NCI-H460 (cell line): ENCODE measurements at regions not wholly inside any gene's neighbourhood (a gene's known extent, or its start where the extent isn't known, plus 50 kb on each side); places are given as distances from the start of the nearest gene placed in this dataset.

Experiments used
- DNase-seq: peaks from one replicate; pipeline ENCODE4 v3.0.0-alpha.2; 2016; ENCODE audit warnings: low read depth; ENCODE audit errors: extremely low read depth

DNA sequence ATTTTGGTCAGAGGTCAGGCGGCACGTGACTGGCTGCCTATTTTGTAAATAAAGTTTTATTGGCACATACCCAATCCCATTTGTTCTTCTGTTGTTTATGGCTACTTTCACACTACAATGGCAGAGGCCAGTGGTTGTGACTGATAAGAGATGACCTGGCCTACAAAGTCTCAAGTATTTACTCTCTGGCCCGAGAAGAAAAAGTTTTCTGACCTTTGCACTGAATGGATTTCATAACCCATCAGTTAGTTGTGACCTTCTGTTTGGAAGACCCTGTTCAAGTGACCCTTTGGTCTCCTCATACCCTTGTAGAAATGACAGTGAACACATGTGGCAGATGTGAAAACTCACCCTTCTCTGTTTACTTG lies 121.4 kb upstream of the MGAT5 start:
- DNase-seq = no peak

GRCh38 chr2:134133622-134134312 lies 120.1 kb upstream of the MGAT5 start:
- DNase-seq = no peak

DNA sequence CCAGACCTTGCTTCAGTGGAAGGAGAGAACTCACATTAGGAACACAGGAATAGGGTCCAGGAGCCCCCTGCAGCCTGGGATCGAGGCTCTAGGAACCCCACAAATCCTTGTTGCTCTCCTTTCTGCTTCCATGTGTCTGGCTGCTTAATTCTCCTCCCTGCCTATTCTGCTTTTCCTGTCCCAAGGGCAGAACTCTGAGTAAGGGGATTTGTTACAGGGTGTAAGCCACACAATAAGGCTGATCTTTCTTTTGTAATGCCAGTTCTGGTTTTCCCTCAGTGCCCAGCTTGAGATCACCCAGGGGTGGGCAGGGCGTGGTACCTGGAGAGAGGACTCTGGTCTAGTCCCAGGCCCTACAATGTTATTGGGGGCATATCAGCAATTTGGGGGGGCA lies 119.6 kb upstream of the MGAT5 start:
- DNase-seq = no peak

GRCh38 chr2:134134827-134135226 lies 119.0 kb upstream of the MGAT5 start:
- DNase-seq = no peak

- no peak for DNase-seq
These were observed 118.1 kb upstream of the MGAT5 start for GRCh38 chr2:134135793-134136192.

DNA sequence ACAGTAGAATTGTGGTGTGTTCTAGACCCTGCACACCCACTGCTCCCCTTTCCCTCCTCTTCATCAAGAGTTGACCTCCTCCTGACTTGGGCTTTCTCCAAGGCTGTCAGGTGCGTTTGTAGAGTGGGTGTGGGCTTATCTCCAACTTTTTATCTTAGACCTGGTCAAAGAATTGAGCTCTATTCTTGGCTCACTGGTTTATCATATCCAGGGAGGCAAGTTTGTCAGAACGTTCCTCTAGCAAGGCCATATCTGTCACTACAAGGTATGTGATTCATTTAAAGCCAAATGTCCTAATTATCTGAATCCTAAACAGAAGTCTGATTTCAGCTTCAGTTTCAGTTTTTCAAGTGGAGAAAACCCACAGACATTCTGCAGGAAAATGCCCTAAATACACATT lies 117.1 kb upstream of the MGAT5 start:
- no peak for DNase-seq

GRCh38 chr2:134137182-134137611 lies 116.7 kb upstream of the MGAT5 start:
- DNase-seq = no peak

GRCh38 chr2:134138115-134138514 lies 115.8 kb upstream of the MGAT5 start:
- no peak for DNase-seq

DNA sequence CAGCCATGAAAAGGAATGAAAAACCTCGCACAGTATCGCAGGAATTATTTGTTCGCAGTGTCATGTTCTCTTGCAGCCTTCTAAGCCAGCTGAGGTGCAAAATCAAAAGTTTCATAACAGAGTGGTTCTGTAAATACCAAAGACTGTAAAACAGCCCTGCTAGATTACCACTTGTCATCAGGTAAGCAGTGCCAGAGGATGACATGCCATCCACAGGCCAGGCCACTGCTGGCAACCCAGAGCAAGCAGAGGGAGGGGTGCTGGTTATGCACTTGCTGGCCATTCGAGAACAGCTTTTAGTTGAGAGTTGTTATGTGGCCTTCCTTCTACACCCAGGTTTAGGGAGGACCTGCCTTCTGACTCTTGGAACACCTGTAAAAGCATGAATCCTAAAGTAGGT lies 114.3 kb upstream of the MGAT5 start:
- no peak for DNase-seq

DNA sequence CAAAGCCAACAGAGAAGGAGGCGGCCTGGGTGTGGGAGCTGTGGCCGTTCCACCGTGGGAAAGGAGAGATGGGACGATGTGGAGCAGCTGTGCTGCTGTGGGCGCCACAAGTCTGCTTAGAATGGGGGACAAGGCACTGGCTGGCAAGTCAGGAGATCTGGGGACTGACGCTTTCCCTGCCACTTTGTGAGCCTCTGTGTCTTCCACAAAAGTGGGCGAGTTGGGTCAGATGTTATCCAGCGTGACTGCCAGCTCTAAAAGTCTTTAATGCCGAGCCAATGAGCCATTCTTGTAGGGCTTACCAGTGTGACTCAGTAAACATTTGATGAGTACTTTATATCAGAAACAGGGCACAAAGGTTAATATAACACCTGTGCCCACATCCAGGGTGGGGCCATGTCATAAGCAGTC lies 113.6 kb upstream of the MGAT5 start:
- no peak for DNase-seq

DNA sequence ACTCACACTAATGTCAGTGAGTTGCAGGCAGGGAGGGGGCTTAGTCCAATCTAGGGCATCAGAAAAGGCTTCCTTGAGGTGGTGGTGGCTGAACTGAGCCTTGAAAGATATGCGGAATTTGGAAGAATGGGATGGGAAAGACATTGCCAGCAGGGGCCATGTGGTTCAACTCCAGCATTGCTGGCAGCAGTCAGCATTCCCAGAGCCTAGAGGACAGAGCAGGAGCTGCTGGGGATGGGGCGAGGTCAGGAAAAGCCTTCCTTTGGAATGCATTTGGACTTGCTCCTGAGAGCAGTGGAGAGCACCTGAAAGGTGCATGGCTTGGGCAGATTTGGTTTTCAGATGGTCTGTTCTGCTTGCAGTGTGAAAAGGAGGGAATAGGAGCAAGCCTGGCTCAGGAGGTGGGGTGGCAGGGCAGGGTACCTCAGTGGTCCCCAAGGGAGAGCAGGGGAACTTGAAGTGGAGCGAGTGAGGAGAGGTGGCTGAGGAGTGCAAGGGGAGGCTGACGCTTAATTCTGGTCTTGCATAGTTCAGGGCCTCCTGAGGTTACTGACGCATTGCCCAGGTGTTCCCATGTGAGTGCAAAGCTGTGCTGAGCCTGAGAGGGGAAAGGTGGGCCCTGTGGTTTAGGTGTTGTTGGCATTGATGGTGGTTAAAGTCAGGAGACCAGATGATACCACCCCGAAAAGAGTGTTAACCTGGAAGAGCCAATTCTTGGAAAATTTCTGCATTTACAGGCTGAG lies 112.1 kb upstream of the MGAT5 start:
- DNase-seq = no peak

DNA sequence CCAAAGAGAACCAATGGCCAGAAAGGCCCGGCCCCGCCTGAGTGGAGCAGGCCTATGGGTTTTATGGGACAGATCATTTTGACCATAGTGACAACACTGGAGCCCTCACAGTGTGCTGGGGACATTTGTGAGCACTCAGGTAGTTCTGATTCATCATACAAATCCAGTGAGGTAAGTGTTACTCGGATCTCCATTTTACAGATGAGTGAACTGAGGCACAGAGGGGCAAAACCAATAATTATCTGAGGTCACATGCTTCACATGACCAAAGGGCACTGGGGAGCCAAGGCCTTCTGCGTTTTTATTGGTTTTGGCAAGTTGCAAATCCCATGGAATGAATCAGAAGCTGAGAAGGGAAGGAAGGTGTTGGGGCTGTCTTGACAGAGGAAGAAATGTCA lies 111.5 kb upstream of the MGAT5 start:
- DNase-seq = no peak

GRCh38 chr2:134142903-134143302 lies 111.0 kb upstream of the MGAT5 start:
- no peak for DNase-seq

- no peak for DNase-seq
These were observed 110.3 kb upstream of the MGAT5 start for GRCh38 chr2:134143568-134143967.

DNA sequence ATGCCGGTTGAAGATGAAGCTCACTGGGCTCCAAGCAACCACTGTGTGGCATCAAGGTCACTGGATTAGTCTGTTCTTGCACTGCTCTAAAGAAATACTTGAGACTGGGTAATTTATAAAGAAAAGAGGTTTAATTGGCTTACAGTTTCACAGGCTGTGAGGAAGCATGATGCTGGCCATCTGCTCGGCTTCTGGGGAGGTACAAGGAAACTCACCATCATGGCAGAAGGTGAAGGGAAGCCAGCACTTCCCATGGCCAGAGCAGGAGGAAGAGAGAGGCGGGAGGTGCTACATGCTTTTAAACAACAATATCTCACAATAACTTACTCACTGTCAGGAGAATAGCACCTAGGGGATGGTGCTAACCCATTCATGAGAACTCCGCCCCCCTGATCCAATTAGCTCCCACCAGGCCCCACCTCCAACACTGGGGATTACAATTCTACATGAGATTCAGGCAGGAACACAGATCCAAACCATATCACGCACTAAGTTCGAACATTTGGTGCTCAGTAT lies 109.7 kb upstream of the MGAT5 start:
- no peak for DNase-seq

GRCh38 chr2:134144651-134145050 lies 109.2 kb upstream of the MGAT5 start:
- no peak for DNase-seq

- DNase-seq = no peak
These were observed 108.4 kb upstream of the MGAT5 start for GRCh38 chr2:134145519-134145918.

GRCh38 chr2:134146161-134146560 lies 107.7 kb upstream of the MGAT5 start:
- DNase-seq = no peak

- DNase-seq = no peak
These were observed 107.3 kb upstream of the MGAT5 start for GRCh38 chr2:134146620-134147019.

GRCh38 chr2:134148172-134148571 lies 105.7 kb upstream of the MGAT5 start:
- no peak for DNase-seq

GRCh38 chr2:134148843-134149472 lies 104.9 kb upstream of the MGAT5 start:
- no peak for DNase-seq

DNA sequence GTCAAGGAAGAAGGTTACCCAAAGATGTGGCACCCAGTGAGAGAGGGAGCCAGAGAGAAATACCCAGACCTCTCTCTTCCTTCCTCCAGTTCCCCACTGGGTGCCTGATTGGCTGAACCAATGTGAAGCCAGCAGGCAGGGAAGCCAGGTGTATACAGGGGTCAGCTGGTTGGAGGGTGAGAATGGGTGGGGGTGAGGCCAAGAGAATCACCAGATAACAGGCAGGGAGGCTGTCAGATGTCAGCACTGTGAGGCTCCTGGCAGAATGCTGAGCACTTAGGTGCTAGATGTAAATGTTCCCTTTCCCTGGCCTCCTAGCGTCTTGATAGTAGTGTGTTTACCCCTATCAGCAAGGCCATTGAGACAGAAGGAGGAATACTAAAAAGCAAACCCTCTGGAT lies 104.0 kb upstream of the MGAT5 start:
- DNase-seq = no peak
